Endothelial cell of umbilical vein (primary cell): ENCODE measurements at regions not wholly inside any gene's neighbourhood (a gene's known extent, or its start where the extent isn't known, plus 50 kb on each side); places are given as distances from the start of the nearest gene placed in this dataset.

Experiments used
- BruUV-seq: library from RNA; stranded (reverse); fragments of 400-500 nt; replicated peaks from 2 replicates; lab custom pipeline; 2021; lab: Mats Ljungman, UMichigan
- CTCF ChIA-PET: fragments of 300-600, 350-600 bp; sonication (Branson Sonifier 250); formaldehyde crosslinking; loops from one replicate; lab custom pipeline; 2021; ENCODE audit warnings: antibody characterized with exemption, inconsistent platforms; lab: Charles Lee
- POLR2A ChIA-PET: fragments of 300-600, 350-600 bp; sonication (Branson Sonifier 250); formaldehyde crosslinking; loops from one replicate; lab custom pipeline; 2021; ENCODE audit warnings: antibody characterized with exemption, inconsistent platforms; lab: Charles Lee
- DNase-seq: peaks from one replicate; pipeline ENCODE4 v3.0.0-alpha.2; 2011; ENCODE audit warnings: low read depth, low spot score
- FAIRE-seq: peaks from 2 replicates; lab custom pipeline; 2011; peaks lifted over from hg19 to GRCh38; lab: Jason Lieb, UNC
- H2AFZ ChIP-seq: 2 replicates; pipeline ENCODE4 v1.6.0; 2012; ENCODE audit warnings: low read depth, low read length, control low read depth, inconsistent platforms
- H3K27ac ChIP-seq: 2 replicates; pipeline ENCODE4 v1.5.1; 2011; ENCODE audit warnings: low read depth, mild to moderate bottlenecking, control low read depth, low read length, moderate library complexity; ENCODE audit not compliant: insufficient read depth
- H3K27me3 ChIP-seq, 2 experiments: 2 replicates each; pipeline versions ENCODE4 v1.6.0 to v1.6.1; 2011; ENCODE audit warnings: low read length in 2 of 2, mixed read lengths in 1 of 2; ENCODE audit not compliant: control insufficient read depth in 2 of 2, insufficient read depth in 2 of 2
- H3K36me3 ChIP-seq, 2 experiments: 2 replicates in 1 of 2; 3 replicates in 1 of 2; pipeline ENCODE4 v1.5.1; 2011; ENCODE audit warnings: low read length in 2 of 2, mild to moderate bottlenecking in 1 of 2, moderate library complexity in 1 of 2; ENCODE audit not compliant: control insufficient read depth in 2 of 2, insufficient read depth in 2 of 2; ENCODE audit errors: extremely low read depth in 1 of 2
- H3K4me1 ChIP-seq: 3 replicates; pipeline ENCODE4 v1.5.1; 2011; ENCODE audit warnings: mild to moderate bottlenecking, low read length; ENCODE audit not compliant: control insufficient read depth, insufficient read depth; ENCODE audit errors: extremely low read depth
- H3K4me2 ChIP-seq: 2 replicates; pipeline ENCODE4 v1.6.1; 2011; ENCODE audit warnings: low read length, control low read depth, mixed read lengths; ENCODE audit not compliant: insufficient read depth
- H3K4me3 ChIP-seq, 3 experiments: fragments of 200-600 bp in 1 of 3; sonication (generic), shearing (Covaris generic) in 1 of 3; replicated peaks in 1 of 3; 2 replicates each; pipeline ENCODE4 v1.5.1; 2011 to 2016; ENCODE audit warnings: control low read depth in 3 of 3, low read length in 3 of 3, mild to moderate bottlenecking in 2 of 3, inconsistent platforms in 1 of 3, low read depth in 1 of 3, moderate library complexity in 1 of 3; ENCODE audit not compliant: insufficient read depth in 1 of 3
- H3K79me2 ChIP-seq: 2 replicates; pipeline ENCODE4 v1.6.0; 2012; ENCODE audit warnings: low read length, inconsistent platforms; ENCODE audit not compliant: control insufficient read depth, insufficient read depth
- H3K9ac ChIP-seq: replicated peaks from 2 replicates; pipeline ENCODE3; 2011; ENCODE audit warnings: low read length, control low read depth; ENCODE audit not compliant: insufficient read depth; ENCODE audit errors: extremely low read depth
- H3K9me1 ChIP-seq: replicated peaks from 3 replicates; pipeline ENCODE4 v1.6.0; 2011; ENCODE audit warnings: mild to moderate bottlenecking, low read length; ENCODE audit not compliant: control insufficient read depth, insufficient read depth; ENCODE audit errors: extremely low read depth
- H3K9me3 ChIP-seq: replicated peaks from 2 replicates; pipeline ENCODE4 v1.5.1; 2012; ENCODE audit warnings: low read length, inconsistent platforms; ENCODE audit not compliant: control insufficient read depth, insufficient read depth
- H4K20me1 ChIP-seq: replicated peaks from 2 replicates; pipeline ENCODE3; 2011; ENCODE audit warnings: mild to moderate bottlenecking, low read length; ENCODE audit not compliant: control insufficient read depth, insufficient read depth; ENCODE audit errors: extremely low read depth
- EZH2 ChIP-seq: IDR thresholded peaks from 2 replicates; pipeline ENCODE4 v1.6.1; 2012; ENCODE audit warnings: borderline replicate concordance, low read depth, mild to moderate bottlenecking, moderate library complexity, low read length, inconsistent platforms; ENCODE audit not compliant: severe bottlenecking
- FOS ChIP-seq: IDR thresholded peaks from 2 replicates; pipeline ENCODE4 v1.6.1; 2011; ENCODE audit warnings: mild to moderate bottlenecking, low read length, moderate library complexity, borderline replicate concordance; ENCODE audit not compliant: insufficient read depth
- GATA2 ChIP-seq: IDR thresholded peaks from 2 replicates; pipeline ENCODE4 v1.7.0; 2011; ENCODE audit warnings: low read depth, mild to moderate bottlenecking, moderate library complexity, mixed read lengths, low read length; ENCODE audit not compliant: insufficient read length, insufficient read depth
- JUN ChIP-seq: IDR thresholded peaks from 2 replicates; pipeline ENCODE4 v1.6.1; 2011; ENCODE audit warnings: borderline replicate concordance, low read depth; ENCODE audit not compliant: insufficient read length, insufficient read depth
- MAX ChIP-seq: IDR thresholded peaks from 2 replicates; pipeline ENCODE4 v1.6.1; 2011; ENCODE audit not compliant: insufficient read depth, insufficient read length
- MYC ChIP-seq: IDR thresholded peaks from one replicate; pipeline ENCODE4 v1.6.1; 2011; ENCODE audit warnings: mild to moderate bottlenecking, low read depth, low read length
- dilution Hi-C: fragments of 300-500 bp; cut with MboI; formaldehyde crosslinking; loops from one replicate; pipeline ENCODE4 v1.15.0; 2019; ENCODE audit warnings: low sequenced_read_pairs; ENCODE audit not compliant: extremely low pct_ligation_motif_present
- intact Hi-C: fragments of 100-400 bp; cut with micrococcal nuclease; formaldehyde crosslinking; loops from one replicate; pipeline ENCODE4 v1.10.0; 2022
- TF ChIP-seq, protein P1 (sequence below), 2 donors: IDR thresholded peaks; 1 replicate in 1 of 2; 2 replicates in 1 of 2; pipeline ENCODE4 v1.5.1; 2011; ENCODE audit warnings: low read length in 2 of 2, mild to moderate bottlenecking in 2 of 2, moderate library complexity in 2 of 2, control low read depth in 1 of 2, inconsistent platforms in 1 of 2, low read depth in 1 of 2; ENCODE audit not compliant: insufficient read depth in 1 of 2; ENCODE audit errors: extremely low read depth in 1 of 2

DNA sequence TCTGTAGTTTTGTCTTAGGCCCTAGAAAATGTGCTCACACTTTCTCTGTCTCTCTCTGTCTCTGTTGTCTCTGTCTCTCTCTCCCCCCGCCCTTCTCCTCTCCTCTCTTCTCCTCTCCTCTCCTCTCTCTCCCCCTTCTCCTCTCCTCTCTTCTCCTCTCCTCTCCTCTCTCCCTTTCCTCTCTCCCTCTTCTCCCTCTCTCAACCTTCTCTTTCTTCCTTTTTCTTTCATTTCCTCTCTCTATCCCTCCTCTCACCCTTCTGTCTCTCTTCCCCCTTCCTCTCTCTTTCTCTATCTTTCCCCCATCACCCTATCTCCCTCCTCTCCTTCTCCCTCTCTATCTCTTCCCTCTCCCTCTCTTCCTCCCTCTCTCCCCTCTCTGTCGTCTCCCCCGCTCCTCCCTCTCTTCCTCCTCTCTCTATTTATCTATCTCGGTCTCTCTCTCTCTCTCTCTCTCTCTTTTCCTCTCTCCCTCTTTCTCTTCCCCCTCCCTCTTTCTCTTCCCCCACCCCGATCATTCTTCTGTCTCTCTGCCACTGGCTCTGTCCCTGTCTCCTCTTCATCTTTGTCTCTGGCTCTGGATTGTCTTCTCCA is 107.2 kb upstream of the C16orf82 start:
- CTCF ChIA-PET = no interaction called here
- H3K9me1 ChIP-seq = no peaks in the 10 kb centered on the region
- intact Hi-C loops (no loop called here), dilution Hi-C loops (no loop called here)
- no peak overlapping the region for H3K9ac ChIP-seq
- no peak overlapping the region for H2AFZ ChIP-seq
- H4K20me1 ChIP-seq = no peaks in the 10 kb centered on the region
- POLR2A ChIA-PET = no interaction called here
- no peak overlapping the region for H3K4me3 ChIP-seq
- FAIRE-seq (no peak), DNase-seq (no peak)
- no peaks in the 10 kb centered on the region for H3K79me2 ChIP-seq
- no peaks in the 10 kb centered on the region for H3K4me1 ChIP-seq
- no peak for TF ChIP-seq MAX
- TF ChIP-seq MYC = no peak
- TF ChIP-seq JUN = no peak
- no peak for TF ChIP-seq FOS
- TF ChIP-seq, protein P1, sequence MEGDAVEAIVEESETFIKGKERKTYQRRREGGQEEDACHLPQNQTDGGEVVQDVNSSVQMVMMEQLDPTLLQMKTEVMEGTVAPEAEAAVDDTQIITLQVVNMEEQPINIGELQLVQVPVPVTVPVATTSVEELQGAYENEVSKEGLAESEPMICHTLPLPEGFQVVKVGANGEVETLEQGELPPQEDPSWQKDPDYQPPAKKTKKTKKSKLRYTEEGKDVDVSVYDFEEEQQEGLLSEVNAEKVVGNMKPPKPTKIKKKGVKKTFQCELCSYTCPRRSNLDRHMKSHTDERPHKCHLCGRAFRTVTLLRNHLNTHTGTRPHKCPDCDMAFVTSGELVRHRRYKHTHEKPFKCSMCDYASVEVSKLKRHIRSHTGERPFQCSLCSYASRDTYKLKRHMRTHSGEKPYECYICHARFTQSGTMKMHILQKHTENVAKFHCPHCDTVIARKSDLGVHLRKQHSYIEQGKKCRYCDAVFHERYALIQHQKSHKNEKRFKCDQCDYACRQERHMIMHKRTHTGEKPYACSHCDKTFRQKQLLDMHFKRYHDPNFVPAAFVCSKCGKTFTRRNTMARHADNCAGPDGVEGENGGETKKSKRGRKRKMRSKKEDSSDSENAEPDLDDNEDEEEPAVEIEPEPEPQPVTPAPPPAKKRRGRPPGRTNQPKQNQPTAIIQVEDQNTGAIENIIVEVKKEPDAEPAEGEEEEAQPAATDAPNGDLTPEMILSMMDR (IDR thresholded peaks at IDR 0.05; ENCODE audit: extremely low read depth in 1 of 2, insufficient read depth in 1 of 2, low read depth in 1 of 2, low read length in 2 of 2) = no peak
- TF ChIP-seq EZH2 = no peak
- no peak for TF ChIP-seq GATA2
- H3K9me3 ChIP-seq = peaks cover 3% of the 10 kb centered on the region
- no peaks in the 10 kb centered on the region for H3K27me3 ChIP-seq
- H3K4me2 ChIP-seq = no peak overlapping the region
- no peak overlapping the region for H3K27ac ChIP-seq
- no peaks in the 10 kb centered on the region for H3K36me3 ChIP-seq
- no TSS peak for BruUV-seq
